GM19043 (cell line): ENCODE measurements at regions not wholly inside any gene's neighbourhood (a gene's known extent, or its start where the extent isn't known, plus 50 kb on each side); places are given as distances from the start of the nearest gene placed in this dataset.
"Not testable (repeated sequence)": the region's sequence is repeated elsewhere in the genome, so short reads cannot be mapped to it uniquely, and the experiment has no call there.

Experiments used
- ATAC-seq: cut with Tn5 transposase; IDR thresholded peaks from one replicate; pipeline ENCODE4 v1.9.1; 2021; ENCODE audit warnings: low read depth; ENCODE audit not compliant: unreplicated experiment

DNA sequence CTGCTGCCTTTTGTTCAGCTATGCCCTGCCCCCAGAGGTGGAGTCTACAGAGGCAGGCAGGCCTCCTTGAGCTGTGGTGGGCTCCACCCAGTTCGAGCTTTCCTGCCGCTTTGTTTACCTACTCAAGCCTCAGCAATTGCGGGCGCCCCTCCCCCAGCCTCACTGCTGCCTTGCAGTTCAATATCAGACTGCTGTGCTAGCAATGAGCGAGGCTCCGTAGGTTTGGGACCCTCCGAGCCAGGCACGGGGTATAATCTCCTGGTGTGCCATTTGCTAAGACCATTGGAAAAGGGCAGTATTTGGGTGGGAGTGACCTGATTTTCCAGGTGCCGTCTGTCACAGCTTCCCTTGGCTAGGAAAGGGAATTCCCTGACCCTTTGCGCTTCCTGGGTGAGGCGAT lies 51.9 kb downstream of the DIPK2A start:
- ATAC-seq, result not testable (repeated sequence)

- ATAC-seq, result peak; percentile 85
These were observed 57.3 kb downstream of the DIPK2A start for GRCh38 chr3:144028798-144029411.

DNA sequence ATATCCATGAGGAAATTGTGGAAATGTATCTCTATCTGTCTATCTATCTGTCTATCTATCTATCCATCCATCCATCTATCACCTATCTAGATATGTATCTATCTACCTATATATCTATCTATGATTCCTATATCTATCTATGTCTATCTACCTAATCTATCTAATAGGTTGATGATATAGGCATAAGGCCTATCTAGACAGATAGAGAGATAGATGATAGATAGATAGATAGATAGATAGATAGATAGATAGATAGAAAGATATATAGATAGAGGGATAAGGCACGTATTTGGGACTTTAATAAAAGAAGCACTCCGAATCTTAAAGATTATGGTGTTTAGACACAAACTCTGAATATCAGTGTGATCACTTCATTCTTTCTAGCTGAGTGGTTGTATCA lies 58.1 kb downstream of the DIPK2A start:
- ATAC-seq, result no peak

- no peak for ATAC-seq
These were observed 60.3 kb downstream of the DIPK2A start for GRCh38 chr3:144031938-144032337.

DNA sequence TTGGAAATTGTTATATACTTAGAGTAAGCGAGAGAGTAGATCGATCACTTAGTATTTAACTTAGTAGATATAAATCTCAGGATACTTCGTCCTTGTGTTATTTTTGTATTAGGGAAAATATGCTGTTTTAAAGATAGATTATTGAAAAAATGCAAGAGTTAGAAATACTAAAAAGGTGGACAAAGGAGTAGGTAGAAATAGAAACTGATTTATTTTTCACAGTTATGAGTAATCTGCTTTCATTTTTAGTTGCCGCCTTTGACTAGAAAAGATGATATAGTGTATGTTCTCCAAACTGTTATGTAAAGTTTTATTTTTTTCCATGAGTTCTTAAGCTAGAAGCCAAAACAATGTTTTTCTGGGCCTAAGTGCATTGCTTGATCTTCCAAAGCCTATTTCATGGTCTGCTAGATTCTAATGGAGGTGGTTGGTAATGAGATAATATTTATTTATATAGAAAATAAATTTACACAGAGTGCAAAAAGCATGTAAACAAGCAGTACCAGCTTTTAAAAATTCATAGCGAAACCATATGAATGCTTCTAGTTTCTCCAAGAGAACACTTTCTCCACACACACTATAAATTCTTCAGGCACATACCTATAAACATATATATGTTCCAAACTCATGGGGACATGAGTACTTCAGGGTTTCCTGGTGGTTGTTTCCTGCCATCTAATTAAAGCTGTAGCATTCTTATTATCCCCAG lies 61.1 kb downstream of the DIPK2A start:
- peak; percentile 56 for ATAC-seq

GRCh38 chr3:144033240-144033589 lies 61.6 kb downstream of the DIPK2A start:
- no peak for ATAC-seq

GRCh38 chr3:144033863-144034262 lies 62.2 kb downstream of the DIPK2A start:
- ATAC-seq, result no peak

DNA sequence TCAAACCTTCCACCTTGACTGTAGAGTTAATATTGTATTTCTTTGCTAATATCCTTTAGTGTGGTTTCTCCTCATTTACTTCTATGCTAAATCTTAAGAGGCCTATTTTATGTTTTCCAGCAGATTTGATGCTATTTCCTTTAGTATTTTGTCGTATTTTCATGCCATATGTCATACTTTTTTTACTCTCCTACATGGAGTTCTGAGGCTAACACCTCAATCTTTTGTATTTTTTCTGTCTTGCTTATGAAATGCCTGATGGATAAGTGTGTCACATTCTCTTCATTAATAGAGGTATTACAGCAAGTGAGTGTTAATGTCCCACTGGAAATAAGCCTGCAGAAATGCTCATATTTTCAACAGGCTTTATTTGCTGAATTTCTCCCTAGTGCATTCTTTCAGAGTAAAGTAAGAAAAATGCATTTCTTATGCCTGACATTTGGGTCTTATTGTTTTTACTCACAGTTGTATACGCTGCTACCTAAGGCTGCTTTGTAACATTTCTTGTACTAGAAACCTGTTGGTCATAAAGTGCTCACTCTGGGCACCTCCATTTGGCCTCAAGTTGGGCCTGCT lies 63.2 kb downstream of the DIPK2A start:
- ATAC-seq, result no peak

DNA sequence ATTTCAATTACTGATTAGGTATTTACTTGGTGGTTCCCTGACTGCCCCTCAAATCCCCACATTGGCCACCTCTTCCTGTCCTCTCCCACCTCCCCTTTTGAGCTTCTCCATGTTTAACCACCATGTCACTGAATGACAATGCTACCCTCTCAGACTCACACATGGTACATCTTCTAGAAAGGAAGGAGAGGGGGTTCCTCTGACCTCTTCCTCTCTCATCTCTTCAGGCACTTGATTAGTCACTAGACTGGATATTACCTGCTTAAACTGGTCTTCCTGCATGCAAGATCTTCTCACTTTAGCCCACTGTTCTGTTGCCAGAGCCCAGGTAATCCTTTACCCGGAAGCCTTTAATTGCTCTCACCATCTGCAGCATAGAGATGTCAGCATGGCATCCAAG lies 64.9 kb downstream of the DIPK2A start:
- ATAC-seq, result no peak

- ATAC-seq, result peak; percentile 47
These were observed 68.0 kb downstream of the DIPK2A start for GRCh38 chr3:144039661-144040060.

DNA sequence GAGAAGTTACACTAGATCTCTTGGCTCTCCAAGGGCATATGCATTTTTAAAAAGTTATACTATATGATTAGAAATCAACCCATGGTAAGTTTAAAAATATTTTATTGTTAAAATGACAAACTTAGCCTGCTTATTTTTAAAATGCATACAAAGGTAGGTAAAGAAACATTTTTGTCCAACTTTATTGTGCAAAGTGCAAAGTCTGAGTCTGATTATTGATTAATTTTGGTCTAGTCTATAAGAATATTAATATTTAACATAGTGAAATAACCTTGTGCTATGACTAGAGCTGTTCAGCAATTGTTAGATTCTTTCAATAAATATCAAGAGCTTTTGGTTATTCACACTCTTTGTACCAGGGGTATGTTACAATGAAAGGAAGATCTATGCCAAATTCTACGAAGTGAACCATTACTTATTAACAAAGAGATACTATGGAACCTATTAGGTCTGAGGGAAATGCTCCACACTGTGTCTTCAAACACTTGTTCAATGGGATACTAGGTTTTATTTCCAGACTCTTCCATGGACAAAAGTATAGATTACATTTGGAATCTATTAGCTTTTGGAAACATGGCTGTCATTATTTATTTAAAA lies 70.4 kb downstream of the DIPK2A start:
- ATAC-seq, result no peak

DNA sequence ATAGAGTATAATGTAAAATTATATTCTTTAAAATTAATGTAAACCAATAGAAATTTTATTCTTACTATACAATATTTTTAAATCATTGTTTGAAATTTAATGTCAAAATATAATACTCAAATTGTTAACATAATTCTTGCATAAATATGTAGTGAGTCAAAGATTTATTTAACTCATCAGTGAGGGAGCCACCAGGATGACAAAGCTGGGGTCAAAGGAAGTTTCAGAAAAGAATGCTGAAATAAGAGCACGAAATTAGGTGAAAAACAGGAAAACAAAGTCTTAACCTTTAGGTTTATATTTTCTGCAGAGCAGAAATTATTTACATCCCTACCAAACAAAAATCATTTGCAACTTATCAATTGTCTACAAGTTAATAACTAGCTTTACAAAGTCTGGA lies 74.1 kb downstream of the DIPK2A start:
- no peak for ATAC-seq

DNA sequence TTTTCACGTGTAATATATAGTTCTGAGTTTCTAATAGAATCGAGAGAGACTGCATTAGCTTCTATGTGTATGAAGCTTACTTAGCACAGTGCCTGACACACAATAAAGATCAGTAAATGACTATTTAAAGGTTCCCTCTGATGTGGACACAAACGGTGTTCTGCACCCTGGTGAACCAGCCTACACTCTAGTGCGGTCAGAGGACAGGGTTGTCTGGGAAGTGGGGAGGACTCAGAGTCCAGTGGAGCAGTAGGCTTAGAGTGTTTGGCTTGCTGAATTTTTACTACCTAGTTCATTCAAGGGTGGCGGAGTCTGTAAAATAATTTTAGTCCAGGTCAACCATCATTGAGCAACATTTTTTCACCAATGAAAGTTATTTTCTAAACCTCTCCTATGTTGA lies 77.8 kb downstream of the DIPK2A start:
- no peak for ATAC-seq

DNA sequence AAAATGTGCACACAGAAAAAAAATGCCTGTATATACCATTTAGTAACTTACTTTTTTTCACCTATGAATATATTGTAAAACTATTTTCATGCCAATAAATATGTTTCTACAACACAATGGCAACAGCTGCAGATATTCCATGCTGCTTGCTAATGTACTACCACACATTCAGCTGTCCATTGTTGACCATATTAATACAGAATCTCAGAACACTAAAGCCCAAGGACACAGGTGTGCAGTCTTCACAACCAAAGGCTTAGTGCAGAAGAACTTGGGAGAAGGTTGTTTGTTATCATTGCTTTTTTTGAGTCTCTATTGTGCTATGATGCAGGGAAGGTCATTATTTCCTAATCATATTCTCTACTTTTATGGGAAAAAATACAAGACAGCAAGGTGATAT lies 79.6 kb downstream of the DIPK2A start:
- ATAC-seq, result no peak

DNA sequence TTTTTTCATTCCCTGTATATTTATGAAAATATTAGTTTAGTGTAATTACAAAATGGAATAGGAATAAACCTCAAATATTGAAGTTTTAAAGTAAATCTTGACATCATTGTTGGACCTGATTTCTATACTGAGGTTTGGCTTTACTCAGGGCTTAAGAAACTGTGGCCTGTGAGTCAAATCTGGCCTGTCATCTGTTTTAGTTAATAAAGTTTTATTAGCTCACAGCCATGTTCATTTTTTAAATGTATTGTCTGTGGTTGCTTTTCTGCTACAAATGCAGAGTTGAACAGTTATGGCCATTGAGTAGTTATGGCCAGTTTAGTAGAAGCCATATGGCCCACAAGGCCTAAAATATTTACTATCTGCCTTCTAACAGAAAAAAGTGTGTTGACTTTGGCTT lies 80.7 kb downstream of the DIPK2A start:
- no peak for ATAC-seq

- ATAC-seq, result no peak
These were observed 81.5 kb downstream of the DIPK2A start for GRCh38 chr3:144053121-144053520.

DNA sequence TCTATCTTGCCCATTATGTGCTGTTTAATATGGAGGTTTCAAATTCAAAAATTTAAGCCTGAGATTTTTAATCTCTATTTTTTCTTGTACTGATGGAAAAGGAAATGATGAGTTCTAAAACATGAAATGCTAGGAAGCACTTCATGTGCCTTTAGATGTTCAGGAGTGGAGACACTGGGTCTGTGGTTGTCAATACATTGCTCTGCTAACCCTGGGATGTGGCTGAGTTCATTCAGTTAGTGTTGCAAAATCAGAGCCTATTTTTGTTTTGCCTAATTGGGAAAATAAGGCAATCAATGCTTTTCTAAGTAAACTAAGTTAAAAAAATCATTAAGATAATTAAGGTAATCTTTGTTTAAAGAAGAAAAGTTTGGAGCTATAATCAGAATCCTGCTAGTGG lies 83.1 kb downstream of the DIPK2A start:
- ATAC-seq, result no peak

DNA sequence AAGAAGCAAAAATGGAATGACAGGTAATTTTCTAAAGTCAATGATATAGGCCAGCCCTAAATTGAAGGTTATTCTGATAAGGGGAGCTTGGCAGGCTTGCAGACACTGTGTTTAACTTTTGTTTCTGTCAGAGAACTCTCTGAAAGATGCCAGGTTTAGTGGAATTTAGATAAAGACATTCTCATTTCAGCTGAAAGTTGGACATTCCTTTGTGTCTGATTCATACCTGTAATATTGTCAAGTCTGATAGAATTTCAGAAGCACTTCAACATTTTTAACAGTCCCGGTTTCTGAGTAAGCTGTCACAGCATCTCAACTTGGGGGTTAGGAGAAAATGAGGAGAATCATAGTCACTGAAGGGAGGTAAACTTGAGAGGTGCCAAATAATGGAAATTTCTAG lies 84.0 kb downstream of the DIPK2A start:
- no peak for ATAC-seq

GRCh38 chr3:144058713-144059112 lies 87.1 kb downstream of the DIPK2A start:
- no peak for ATAC-seq

- ATAC-seq, result no peak
These were observed 87.9 kb downstream of the DIPK2A start for GRCh38 chr3:144059481-144059880.

- no peak for ATAC-seq
These were observed 89.3 kb downstream of the DIPK2A start for GRCh38 chr3:144060881-144061280.

DNA sequence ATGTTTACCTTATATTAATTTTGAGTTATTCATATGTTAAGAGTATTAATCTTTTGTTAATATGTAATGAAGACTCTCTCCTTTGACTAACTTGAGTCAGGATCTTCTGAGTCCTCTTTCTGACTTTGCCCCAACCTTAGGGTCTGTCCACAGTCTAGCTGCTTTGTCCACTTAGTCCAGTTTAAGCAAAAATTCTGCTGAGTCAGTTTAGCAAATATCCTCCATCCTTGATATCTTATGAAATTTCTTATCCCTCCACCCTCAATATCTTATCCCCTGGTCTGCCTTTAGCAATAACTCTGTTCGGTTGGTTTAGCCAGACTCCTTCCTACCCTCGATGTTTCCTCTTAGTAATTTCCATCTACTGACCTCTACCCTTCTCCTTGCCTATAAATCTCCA lies 91.7 kb downstream of the DIPK2A start:
- no peak for ATAC-seq
